Panc1 (cell line): ENCODE measurements at regions not wholly inside any gene's neighbourhood (a gene's known extent, or its start where the extent isn't known, plus 50 kb on each side); places are given as distances from the start of the nearest gene placed in this dataset.

Source experiments
- CTCF ChIP-seq: fragments of 450-650 bp; IDR thresholded peaks from 2 replicates; pipeline ENCODE4 v1.5.1; 2017; ENCODE audit warnings: mild to moderate bottlenecking
- POLR2AphosphoS5 ChIP-seq: IDR thresholded peaks from 2 replicates; pipeline ENCODE4 v1.6.1; 2012; ENCODE audit warnings: mild to moderate bottlenecking, low read depth, low read length, moderate library complexity
- SIN3A ChIP-seq: IDR thresholded peaks from 2 replicates; pipeline ENCODE4 v1.6.1; 2012; ENCODE audit warnings: low read depth, mild to moderate bottlenecking, low read length, moderate library complexity, borderline replicate concordance; ENCODE audit not compliant: insufficient read depth
- TF ChIP-seq, protein P1 (sequence below), 2 experiments: IDR thresholded peaks; 2 replicates each; pipeline ENCODE4 v1.6.1; 2011 to 2012; ENCODE audit warnings: low read depth in 2 of 2, control low read depth in 1 of 2, low read length in 1 of 2, mild to moderate bottlenecking in 1 of 2, moderate library complexity in 1 of 2; ENCODE audit not compliant: insufficient read depth in 1 of 2

- TF ChIP-seq CTCF: no peak
- TF ChIP-seq, protein P1, sequence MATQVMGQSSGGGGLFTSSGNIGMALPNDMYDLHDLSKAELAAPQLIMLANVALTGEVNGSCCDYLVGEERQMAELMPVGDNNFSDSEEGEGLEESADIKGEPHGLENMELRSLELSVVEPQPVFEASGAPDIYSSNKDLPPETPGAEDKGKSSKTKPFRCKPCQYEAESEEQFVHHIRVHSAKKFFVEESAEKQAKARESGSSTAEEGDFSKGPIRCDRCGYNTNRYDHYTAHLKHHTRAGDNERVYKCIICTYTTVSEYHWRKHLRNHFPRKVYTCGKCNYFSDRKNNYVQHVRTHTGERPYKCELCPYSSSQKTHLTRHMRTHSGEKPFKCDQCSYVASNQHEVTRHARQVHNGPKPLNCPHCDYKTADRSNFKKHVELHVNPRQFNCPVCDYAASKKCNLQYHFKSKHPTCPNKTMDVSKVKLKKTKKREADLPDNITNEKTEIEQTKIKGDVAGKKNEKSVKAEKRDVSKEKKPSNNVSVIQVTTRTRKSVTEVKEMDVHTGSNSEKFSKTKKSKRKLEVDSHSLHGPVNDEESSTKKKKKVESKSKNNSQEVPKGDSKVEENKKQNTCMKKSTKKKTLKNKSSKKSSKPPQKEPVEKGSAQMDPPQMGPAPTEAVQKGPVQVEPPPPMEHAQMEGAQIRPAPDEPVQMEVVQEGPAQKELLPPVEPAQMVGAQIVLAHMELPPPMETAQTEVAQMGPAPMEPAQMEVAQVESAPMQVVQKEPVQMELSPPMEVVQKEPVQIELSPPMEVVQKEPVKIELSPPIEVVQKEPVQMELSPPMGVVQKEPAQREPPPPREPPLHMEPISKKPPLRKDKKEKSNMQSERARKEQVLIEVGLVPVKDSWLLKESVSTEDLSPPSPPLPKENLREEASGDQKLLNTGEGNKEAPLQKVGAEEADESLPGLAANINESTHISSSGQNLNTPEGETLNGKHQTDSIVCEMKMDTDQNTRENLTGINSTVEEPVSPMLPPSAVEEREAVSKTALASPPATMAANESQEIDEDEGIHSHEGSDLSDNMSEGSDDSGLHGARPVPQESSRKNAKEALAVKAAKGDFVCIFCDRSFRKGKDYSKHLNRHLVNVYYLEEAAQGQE (IDR thresholded peaks at IDR 0.05; ENCODE audit: insufficient read depth in 1 of 2, low read depth in 2 of 2, low read length in 1 of 2): no peak
- no peak for TF ChIP-seq POLR2AphosphoS5
- no peak for TF ChIP-seq SIN3A
Measured at GRCh38 chr4:141890279-141890678, 253.9 kb downstream of the IL15 start.
